K562 (cell line): ENCODE measurements at regions not wholly inside any gene's neighbourhood (a gene's known extent, or its start where the extent isn't known, plus 50 kb on each side); places are given as distances from the start of the nearest gene placed in this dataset.

Source experiments
- DACH1 ChIP-seq: fragments of 450-650 bp; IDR thresholded peaks from 2 replicates; pipeline ENCODE4 v1.6.1; 2018; ENCODE audit not compliant: partially characterized antibody
- DPF2 ChIP-seq: fragments of 450-650 bp; IDR thresholded peaks from 2 replicates; pipeline ENCODE4 v1.6.1; 2016
- HDAC3 ChIP-seq: fragments of 450-650 bp; IDR thresholded peaks from 2 replicates; pipeline ENCODE4 v1.6.1; 2018; ENCODE audit warnings: borderline replicate concordance, mild to moderate bottlenecking, moderate library complexity; ENCODE audit not compliant: partially characterized antibody
- JUND ChIP-seq, 2 experiments: IDR thresholded peaks; 2 replicates in 1 of 2; 3 replicates in 1 of 2; pipeline ENCODE4 v1.6.1; 2011; ENCODE audit warnings: borderline replicate concordance in 2 of 2, low read depth in 2 of 2, low read length in 2 of 2, improper control_type of control experiment in 1 of 2, missing biosample characterization in 1 of 2, missing genetic modification characterization in 1 of 2, missing genetic modification reagents in 1 of 2
- KDM4B ChIP-seq, 2 experiments: fragments of 450-650 bp in 1 of 2; sonication (generic) in 1 of 2; IDR thresholded peaks; 2 replicates each; pipeline ENCODE4 v1.6.1; 2016 to 2017; ENCODE audit warnings: borderline replicate concordance in 2 of 2, antibody characterized with exemption in 1 of 2, low read depth in 1 of 2, mild to moderate bottlenecking in 1 of 2
- MYC ChIP-seq, 2 experiments: fragments of 250-450 bp in 1 of 2; sonication (Bioruptor Pico) in 1 of 2; IDR thresholded peaks; 2 replicates each; pipeline versions ENCODE4 v1.5.1 to v1.6.1; 2012 to 2021; ENCODE audit warnings: low read depth in 2 of 2, borderline replicate concordance in 1 of 2, improper control_type of control experiment in 1 of 2, low read length in 1 of 2, mild to moderate bottlenecking in 1 of 2, moderate library complexity in 1 of 2
- ZNF445 ChIP-seq: fragments of 250-450 bp; sonication (Bioruptor Pico); IDR thresholded peaks from 2 replicates; pipeline ENCODE4 v1.4.0; 2020; ENCODE audit warnings: low read depth, mild to moderate bottlenecking, moderate library complexity

DNA sequence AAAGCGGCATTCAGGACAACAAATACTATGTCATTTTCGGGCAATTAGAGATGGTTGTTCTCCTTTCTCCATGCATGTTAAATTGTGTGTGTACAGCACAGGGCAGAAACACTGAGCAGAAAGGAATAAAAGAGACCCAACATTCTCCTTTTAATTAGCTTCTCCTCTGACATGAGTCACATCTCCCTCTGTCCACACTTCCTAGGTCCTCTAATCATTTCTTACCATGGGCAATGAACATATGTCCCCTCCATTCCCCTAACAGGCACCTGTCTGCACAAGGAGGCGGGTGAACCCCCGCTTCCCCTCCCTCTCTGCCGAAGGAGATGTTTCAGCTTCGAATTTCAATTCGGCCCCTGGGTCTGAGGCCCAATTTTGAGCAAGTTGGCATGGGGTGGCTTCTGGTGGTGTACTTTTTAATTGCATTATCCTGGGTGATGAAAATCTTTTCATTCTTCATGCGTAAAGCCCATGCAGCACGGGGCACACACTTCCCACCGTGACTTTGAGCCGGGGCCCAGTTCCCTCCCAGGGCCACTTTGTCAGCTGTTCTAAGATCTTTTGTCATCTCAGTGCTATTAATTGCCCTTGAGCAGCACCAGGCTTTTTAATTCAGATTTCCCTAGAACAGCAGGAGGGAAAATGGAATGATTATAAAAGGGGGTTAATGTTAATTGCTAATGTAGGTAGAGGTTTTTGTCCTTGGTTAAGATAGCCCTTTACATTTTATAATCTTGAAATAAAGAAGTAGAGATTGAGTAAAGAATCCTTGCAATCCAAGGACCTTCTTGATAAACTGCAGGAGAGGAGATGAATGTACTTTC, 219.5 kb upstream of the NRP1 start:
- no peak for TF ChIP-seq ZNF445 (CRISPR knock-in tag)
- no peak for TF ChIP-seq JUND (IDR thresholded peaks at IDR 0.05; ENCODE audit: borderline replicate concordance, low read depth, low read length)
- no peak for TF ChIP-seq JUND (tag; IDR thresholded peaks at IDR 0.05; ENCODE audit: borderline replicate concordance, low read depth, low read length)
- TF ChIP-seq MYC (IDR thresholded peaks at IDR 0.05; ENCODE audit: low read depth, low read length) = no peak
- no peak for TF ChIP-seq MYC (CRISPR knock-in tag; IDR thresholded peaks at IDR 0.05; ENCODE audit: borderline replicate concordance, low read depth)
- TF ChIP-seq DACH1 = no peak
- TF ChIP-seq HDAC3 = no peak
- no peak for TF ChIP-seq DPF2
- no peak for TF ChIP-seq KDM4B (IDR thresholded peaks at IDR 0.05; ENCODE audit: borderline replicate concordance in 2 of 2, low read depth in 1 of 2)
